ENCODE measurements at regions not wholly inside any gene's neighbourhood (a gene's known extent, or its start where the extent isn't known, plus 50 kb on each side); places are given as distances from the start of the nearest gene placed in this dataset.

GRCh38 chr16:77669057-77669456 lies 53.3 kb upstream of the NUDT7 start:
- Histone ChIP-seq H3K4me3 (no peak overlapping the region), H3K27me3 (no peaks in the 10 kb centered on the region), H3K4me1 (no peaks in the 10 kb centered on the region), H3K27ac (no peak overlapping the region), H3K9me3 (no peaks in the 10 kb centered on the region), H3K36me3 (no peaks in the 10 kb centered on the region)
- intact Hi-C loops (cut with DNase I; ENCODE audit: low total_unique reads): no loop called here
- DNase-seq: no peak
- TF ChIP-seq, protein P1, sequence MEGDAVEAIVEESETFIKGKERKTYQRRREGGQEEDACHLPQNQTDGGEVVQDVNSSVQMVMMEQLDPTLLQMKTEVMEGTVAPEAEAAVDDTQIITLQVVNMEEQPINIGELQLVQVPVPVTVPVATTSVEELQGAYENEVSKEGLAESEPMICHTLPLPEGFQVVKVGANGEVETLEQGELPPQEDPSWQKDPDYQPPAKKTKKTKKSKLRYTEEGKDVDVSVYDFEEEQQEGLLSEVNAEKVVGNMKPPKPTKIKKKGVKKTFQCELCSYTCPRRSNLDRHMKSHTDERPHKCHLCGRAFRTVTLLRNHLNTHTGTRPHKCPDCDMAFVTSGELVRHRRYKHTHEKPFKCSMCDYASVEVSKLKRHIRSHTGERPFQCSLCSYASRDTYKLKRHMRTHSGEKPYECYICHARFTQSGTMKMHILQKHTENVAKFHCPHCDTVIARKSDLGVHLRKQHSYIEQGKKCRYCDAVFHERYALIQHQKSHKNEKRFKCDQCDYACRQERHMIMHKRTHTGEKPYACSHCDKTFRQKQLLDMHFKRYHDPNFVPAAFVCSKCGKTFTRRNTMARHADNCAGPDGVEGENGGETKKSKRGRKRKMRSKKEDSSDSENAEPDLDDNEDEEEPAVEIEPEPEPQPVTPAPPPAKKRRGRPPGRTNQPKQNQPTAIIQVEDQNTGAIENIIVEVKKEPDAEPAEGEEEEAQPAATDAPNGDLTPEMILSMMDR (IDR thresholded peaks at IDR 0.05): no peak
- TF ChIP-seq POLR2A (IDR thresholded peaks at IDR 0.05): no peak
